GM10847 (cell line): ENCODE measurements at regions not wholly inside any gene's neighbourhood (a gene's known extent, or its start where the extent isn't known, plus 50 kb on each side); places are given as distances from the start of the nearest gene placed in this dataset.

Experiments
- POLR2A ChIP-seq: IDR thresholded peaks from 2 replicates; pipeline ENCODE4 v1.6.1; 2011; ENCODE audit not compliant: insufficient read length; ENCODE audit errors: extremely low read depth

- no peak for TF ChIP-seq POLR2A
Measured at GRCh38 chr6:28720357-28721231, 194.9 kb downstream of the GPX5 start.

- no peak for TF ChIP-seq POLR2A
Measured at GRCh38 chr6:28721372-28721771, 195.7 kb downstream of the GPX5 start.

GRCh38 chr6:28724395-28724794, 198.7 kb downstream of the GPX5 start:
- no peak for TF ChIP-seq POLR2A

- TF ChIP-seq POLR2A: no peak
Measured at GRCh38 chr6:28725274-28725809, 198.4 kb downstream of the TRIM27 start.

- no peak for TF ChIP-seq POLR2A
Measured at GRCh38 chr6:28725890-28726348, 197.9 kb downstream of the TRIM27 start.

GRCh38 chr6:28726569-28727309, 197.0 kb downstream of the TRIM27 start:
- TF ChIP-seq POLR2A: no peak

- no peak for TF ChIP-seq POLR2A
Measured at GRCh38 chr6:28727559-28728211, 196.1 kb downstream of the TRIM27 start.

GRCh38 chr6:28729501-28730402, 194.0 kb downstream of the TRIM27 start:
- TF ChIP-seq POLR2A: no peak

- no peak for TF ChIP-seq POLR2A
Measured at GRCh38 chr6:28732052-28732451, 191.7 kb downstream of the TRIM27 start.

- TF ChIP-seq POLR2A: no peak
Measured at GRCh38 chr6:28734443-28734959, 189.3 kb downstream of the TRIM27 start.

GRCh38 chr6:28736121-28736520, 187.7 kb downstream of the TRIM27 start:
- no peak for TF ChIP-seq POLR2A

- no peak for TF ChIP-seq POLR2A
Measured at GRCh38 chr6:28737750-28738395, 185.9 kb downstream of the TRIM27 start.

- no peak for TF ChIP-seq POLR2A
Measured at GRCh38 chr6:28738396-28738765, 185.4 kb downstream of the TRIM27 start.

- TF ChIP-seq POLR2A: no peak
Measured at GRCh38 chr6:28741363-28741762, 182.4 kb downstream of the TRIM27 start.
